ENCODE measurements at regions not wholly inside any gene's neighbourhood (a gene's known extent, or its start where the extent isn't known, plus 50 kb on each side); places are given as distances from the start of the nearest gene placed in this dataset.

GRCh38 chr3:72149645-72150300, 364.8 kb upstream of the PROK2 start:
- H3K27ac ChIP-seq (ENCODE audit: low read depth, low read length), result no peak overlapping the region
- no peak overlapping the region for H2AK5ac ChIP-seq (ENCODE audit: low read depth, low read length)
- no peak overlapping the region for H3K4me2 ChIP-seq (ENCODE audit: insufficient read depth in 1 of 2, low read depth in 2 of 2, low read length in 2 of 2)
- FAIRE-seq (no peak), DNase-seq (ENCODE audit: low read depth in 1 of 2, low spot score in 2 of 2) (no peak)
- no peaks in the 10 kb centered on the region for H4K20me1 ChIP-seq (replicated peaks in 1 of 2; ENCODE audit: control insufficient read depth in 1 of 2, insufficient read depth in 2 of 2, low read length in 2 of 2)
- H3K14ac ChIP-seq (ENCODE audit: insufficient read length), result no peak overlapping the region
- no peaks in the 10 kb centered on the region for H3K79me2 ChIP-seq (ENCODE audit: control insufficient read depth in 1 of 2, insufficient read depth in 2 of 2, low read length in 2 of 2)
- no peak overlapping the region for H2BK15ac ChIP-seq (ENCODE audit: low read length)
- no peak overlapping the region for H3K23ac ChIP-seq (ENCODE audit: insufficient read length)
- POLR2A ChIA-PET (ENCODE audit: partially characterized antibody), result interaction anchor here (0.6 kb wide), 1 partner anchor 198 kb away, joined by 3 read pairs; no protein-coding TSS in a partner anchor
- no peak overlapping the region for H3K4ac ChIP-seq (replicated peaks; ENCODE audit: insufficient read length, low read depth, low read length)
- no peak overlapping the region for H2BK120ac ChIP-seq (replicated peaks; ENCODE audit: low read depth, low read length)
- no peak overlapping the region for H3K4me3 ChIP-seq (ENCODE audit: extremely low read depth in 1 of 4, insufficient read depth in 2 of 4, low read depth in 3 of 4, low read length in 4 of 4)
- H3K9ac ChIP-seq (replicated peaks in 1 of 4; ENCODE audit: extremely low read depth in 1 of 4, low read depth in 3 of 4, low read length in 3 of 4), result no peak overlapping the region
- H3K79me1 ChIP-seq (ENCODE audit: low read depth, low read length), result no peaks in the 10 kb centered on the region
- peaks cover 5 to 8% of the 10 kb centered on the region in 2 experiments; a peak in 2 of 4 replicates for H3K9me3 ChIP-seq (ENCODE audit: insufficient read depth in 2 of 2, low read depth in 1 of 2, low read length in 1 of 2)
- no peak overlapping the region for H2BK12ac ChIP-seq (ENCODE audit: low read depth, low read length)
- WGBS, 2 experiments (ENCODE audit: extremely low coverage in 1 of 2, insufficient coverage in 1 of 2, insufficient read length in 1 of 2, insufficient replicate concordance in 2 of 2, low coverage in 1 of 2, low lambda C conversion rate in 2 of 2, missing lambda C conversion rate in 1 of 2), result 87% methylated on average over 8 of the region's 8 CpGs; no CpG with 5 or more reads in 1 of the 2 experiments
- H2AFZ ChIP-seq (ENCODE audit: low read length), result no peak overlapping the region
- no peaks in the 10 kb centered on the region for H3K27me3 ChIP-seq (replicated peaks in 1 of 4; ENCODE audit: control insufficient read depth in 3 of 4, extremely low read depth in 1 of 4, insufficient read depth in 3 of 4, low read length in 3 of 4)
- no peak overlapping the region for H3K56ac ChIP-seq (replicated peaks; ENCODE audit: insufficient read length, low read depth, low read length)
- H3K18ac ChIP-seq (ENCODE audit: extremely low read depth, low read length), result no peak overlapping the region
- H4K8ac ChIP-seq (ENCODE audit: extremely low read depth, insufficient read depth, low read length), result no peak overlapping the region
- H4K5ac ChIP-seq (ENCODE audit: insufficient read length, low read depth, low read length), result no peak overlapping the region
- H4K91ac ChIP-seq (replicated peaks; ENCODE audit: insufficient read length, low read length), result no peak overlapping the region
- CTCF ChIA-PET (ENCODE audit: partially characterized antibody), result interaction anchor here (1.4 to 1.5 kb wide), 2 partner anchors 14 to 274 kb away, joined by 3 to 4 read pairs; no protein-coding TSS in a partner anchor
- H3K36me3 ChIP-seq (ENCODE audit: control insufficient read depth in 2 of 4, insufficient read depth in 4 of 4, low read length in 3 of 4), result no peaks in the 10 kb centered on the region
- H2BK5ac ChIP-seq (ENCODE audit: low read depth, low read length), result no peak overlapping the region
- H2BK20ac ChIP-seq (ENCODE audit: low read length), result no peak overlapping the region
- no peaks in the 10 kb centered on the region for H3K4me1 ChIP-seq (replicated peaks in 1 of 4; ENCODE audit: control insufficient read depth in 3 of 4, insufficient read depth in 4 of 4, low read length in 3 of 4)
- H3K23me2 ChIP-seq (ENCODE audit: low read depth, low read length), result no peaks in the 10 kb centered on the region
- TF ChIP-seq SAP30 (IDR thresholded peaks at IDR 0.05; ENCODE audit: insufficient read depth, insufficient replicate concordance, low read length), result no peak
- TF ChIP-seq EGR1 (IDR thresholded peaks at IDR 0.05; ENCODE audit: borderline replicate concordance, low read depth, low read length), result no peak
- TF ChIP-seq KDM4A (IDR thresholded peaks at IDR 0.05; ENCODE audit: low read depth, low read length, severe bottlenecking), result no peak
- TF ChIP-seq GTF2F1 (IDR thresholded peaks at IDR 0.05; ENCODE audit: borderline replicate concordance, low read depth, low read length), result no peak
- no peak for TF ChIP-seq RNF2 (IDR thresholded peaks at IDR 0.05; ENCODE audit: borderline replicate concordance, low read depth, low read length, missing control alignments, poor library complexity, severe bottlenecking)
- TF ChIP-seq RXRA (IDR thresholded peaks at IDR 0.05; ENCODE audit: insufficient read depth, low read depth, low read length), result no peak
- TF ChIP-seq SIN3A (conservative IDR thresholded peaks at IDR 0.05 in 1 of 2, IDR thresholded peaks at IDR 0.05 in 1 of 2; ENCODE audit: low read depth in 1 of 2, low read length in 2 of 2), result no peak
- no peak for TF ChIP-seq KDM5A (IDR thresholded peaks at IDR 0.05; ENCODE audit: low read length)
- no peak for TF ChIP-seq YY1 (IDR thresholded peaks at IDR 0.05; ENCODE audit: low read depth, low read length)
- TF ChIP-seq JUND (IDR thresholded peaks at IDR 0.05; ENCODE audit: low read length), result no peak
- no peak for TF ChIP-seq CHD2 (IDR thresholded peaks at IDR 0.05; ENCODE audit: low read length)
- no peak for TF ChIP-seq MAX (IDR thresholded peaks at IDR 0.05)
- no peak for TF ChIP-seq NANOG (IDR thresholded peaks at IDR 0.05; ENCODE audit: insufficient read depth, low read depth, low read length, poor library complexity, severe bottlenecking)

All from H1 (cell line).